Muscle layer of duodenum (tissue), 2 donors: ENCODE measurements at regions not wholly inside any gene's neighbourhood (a gene's known extent, or its start where the extent isn't known, plus 50 kb on each side); places are given as distances from the start of the nearest gene placed in this dataset.

Experiments
- H3K27ac ChIP-seq: one replicate; pipeline ENCODE4 v1.7.0; 2013; ENCODE audit warnings: mild to moderate bottlenecking, low read length
- H3K27me3 ChIP-seq: one replicate; pipeline ENCODE4 v1.7.0; 2013; ENCODE audit warnings: low read depth, mild to moderate bottlenecking, control low read depth, low read length
- H3K36me3 ChIP-seq, 2 donors: one replicate each; pipeline ENCODE4 v1.7.0; 2013; ENCODE audit warnings: low read length in 2 of 2, control low read depth in 1 of 2, mild to moderate bottlenecking in 1 of 2; ENCODE audit not compliant: insufficient read depth in 2 of 2, control insufficient read depth in 1 of 2
- H3K4me1 ChIP-seq, 2 donors: one replicate each; pipeline ENCODE4 v1.7.0; 2013; ENCODE audit warnings: low read length in 2 of 2, mild to moderate bottlenecking in 2 of 2, control low read depth in 1 of 2, moderate library complexity in 1 of 2; ENCODE audit not compliant: insufficient read depth in 2 of 2, control insufficient read depth in 1 of 2
- H3K4me3 ChIP-seq, 2 donors: one replicate each; pipeline ENCODE4 v1.7.0; 2013; ENCODE audit warnings: low read length in 2 of 2, low read depth in 1 of 2, mild to moderate bottlenecking in 1 of 2
- H3K9me3 ChIP-seq, 2 donors: one replicate each; pipeline ENCODE4 v1.7.0; 2013; ENCODE audit warnings: low read length in 2 of 2, control low read depth in 1 of 2, mild to moderate bottlenecking in 1 of 2; ENCODE audit not compliant: control insufficient read depth in 1 of 2
- donor health status: healthy.

DNA sequence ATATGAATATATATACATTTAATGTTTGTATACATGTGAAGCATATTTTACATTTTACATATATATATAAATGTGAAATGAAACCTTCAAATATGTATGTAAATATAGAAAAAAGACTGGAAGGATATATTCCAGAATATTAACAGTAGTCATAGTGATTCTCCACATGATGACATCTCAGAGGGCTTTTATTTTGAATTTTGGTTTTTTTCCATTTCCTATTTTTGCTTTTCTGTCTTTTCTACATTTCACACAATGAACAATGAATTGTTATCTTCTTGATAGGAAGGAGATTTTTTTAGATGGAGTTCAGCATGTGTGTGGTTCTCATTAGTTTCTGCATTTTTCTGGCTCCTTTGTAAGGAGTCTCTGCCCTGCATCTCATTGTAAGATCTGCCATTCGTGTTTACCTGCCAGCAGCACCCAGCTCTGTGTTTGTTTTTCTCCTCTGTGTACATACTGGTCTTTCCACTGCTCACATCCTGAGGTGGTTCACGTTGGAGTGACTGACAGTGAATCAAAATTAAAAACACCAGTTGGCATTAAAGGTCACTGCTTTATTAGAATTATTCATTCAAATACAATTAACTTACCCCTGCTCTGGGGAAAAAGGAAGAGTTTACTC is 425.3 kb upstream of the MDFIC2 start:
- Histone ChIP-seq H3K4me1 (no peaks in the 10 kb centered on the region), H3K27me3 (no peaks in the 10 kb centered on the region), H3K9me3 (no peaks in the 10 kb centered on the region), H3K27ac (no peak overlapping the region), H3K4me3 (no peak overlapping the region), H3K36me3 (no peaks in the 10 kb centered on the region)

DNA sequence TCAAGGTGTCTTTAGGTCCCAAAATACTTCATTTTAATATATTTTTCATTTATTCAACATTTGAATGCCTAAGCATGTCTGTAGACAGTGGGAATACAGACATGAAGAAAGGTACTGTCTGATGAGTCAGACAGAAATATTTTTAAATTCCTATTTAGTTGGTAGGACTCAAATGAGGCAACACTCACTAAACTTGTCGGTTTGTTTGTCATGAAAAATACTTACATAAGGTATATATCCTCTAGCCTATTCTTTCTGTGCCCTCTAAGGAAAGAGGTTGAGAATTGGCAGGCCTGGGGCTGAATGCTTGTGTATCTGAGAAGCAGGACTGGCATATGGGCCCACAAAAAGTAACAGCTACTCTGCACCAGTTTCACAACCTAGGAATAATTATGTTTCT is 423.6 kb upstream of the MDFIC2 start:
- Histone ChIP-seq H3K4me1 (no peaks in the 10 kb centered on the region), H3K27me3 (no peaks in the 10 kb centered on the region), H3K36me3 (no peaks in the 10 kb centered on the region), H3K9me3 (no peaks in the 10 kb centered on the region), H3K4me3 (no peak overlapping the region), H3K27ac (no peak overlapping the region)

DNA sequence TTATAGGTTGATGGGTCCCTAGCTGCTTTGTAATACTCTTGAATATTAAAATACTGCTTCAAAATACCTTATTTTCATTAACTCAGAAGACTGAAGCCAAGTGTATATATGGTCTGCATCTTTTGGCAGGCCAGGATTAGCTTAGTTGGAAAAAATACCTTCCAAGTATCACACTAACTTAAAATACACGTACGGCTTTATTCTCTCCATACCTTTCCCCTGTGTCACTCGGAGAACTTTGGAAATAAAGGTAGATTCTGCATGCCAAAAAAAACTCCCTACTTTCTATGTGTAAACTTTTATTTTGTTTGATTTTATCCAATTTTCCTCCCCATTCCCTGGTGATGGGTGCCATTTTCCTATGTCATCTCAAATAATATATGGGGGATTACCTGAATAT is 422.3 kb upstream of the MDFIC2 start:
- Histone ChIP-seq H3K9me3 (no peaks in the 10 kb centered on the region), H3K4me3 (no peak overlapping the region), H3K27me3 (no peaks in the 10 kb centered on the region), H3K27ac (no peak overlapping the region), H3K36me3 (no peaks in the 10 kb centered on the region), H3K4me1 (no peaks in the 10 kb centered on the region)

DNA sequence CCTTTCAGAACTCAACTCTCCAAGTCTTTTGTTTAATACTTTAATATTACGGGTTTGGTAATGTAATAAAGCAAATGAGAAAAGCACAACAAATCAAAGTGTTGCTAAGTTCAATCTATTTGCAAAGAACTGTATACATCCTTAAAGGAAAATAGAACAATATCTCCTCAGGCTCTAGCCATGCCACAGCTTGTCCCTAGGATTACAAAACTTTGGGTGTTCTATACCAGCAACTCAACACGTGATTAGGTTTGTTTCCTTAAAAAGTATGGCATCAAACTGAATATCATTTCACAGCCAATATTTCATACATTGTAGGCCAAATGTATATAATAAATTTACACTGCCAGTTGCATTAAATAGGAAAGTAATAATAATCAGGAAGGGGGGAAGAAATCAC is 418.6 kb upstream of the MDFIC2 start:
- no peaks in the 10 kb centered on the region for H3K27me3 ChIP-seq
- H3K4me3 ChIP-seq: no peak overlapping the region
- H3K27ac ChIP-seq: no peak overlapping the region
- H3K36me3 ChIP-seq: no peaks in the 10 kb centered on the region
- no peaks in the 10 kb centered on the region for H3K4me1 ChIP-seq
- no peaks in the 10 kb centered on the region for H3K9me3 ChIP-seq

DNA sequence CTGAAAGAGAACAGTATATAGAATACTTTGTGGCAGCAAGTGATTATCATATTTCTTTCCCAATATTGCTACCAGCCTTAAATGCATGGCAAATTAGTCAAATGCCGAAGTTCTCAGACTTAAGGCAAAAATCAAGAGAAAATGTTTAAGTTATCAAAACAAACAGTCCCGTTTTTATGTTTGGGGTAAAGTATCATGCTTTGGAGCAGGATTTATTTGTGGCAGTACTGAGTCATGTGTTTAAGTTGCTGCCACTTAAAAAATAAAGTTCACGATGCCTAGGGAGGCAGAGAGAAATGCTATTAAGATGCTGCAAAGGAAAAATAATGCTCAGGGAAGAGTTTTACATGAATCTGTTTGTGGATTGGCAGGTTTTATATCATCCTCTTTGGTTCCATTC is 417.4 kb upstream of the MDFIC2 start:
- H3K9me3 ChIP-seq: no peaks in the 10 kb centered on the region
- H3K27me3 ChIP-seq: no peaks in the 10 kb centered on the region

DNA sequence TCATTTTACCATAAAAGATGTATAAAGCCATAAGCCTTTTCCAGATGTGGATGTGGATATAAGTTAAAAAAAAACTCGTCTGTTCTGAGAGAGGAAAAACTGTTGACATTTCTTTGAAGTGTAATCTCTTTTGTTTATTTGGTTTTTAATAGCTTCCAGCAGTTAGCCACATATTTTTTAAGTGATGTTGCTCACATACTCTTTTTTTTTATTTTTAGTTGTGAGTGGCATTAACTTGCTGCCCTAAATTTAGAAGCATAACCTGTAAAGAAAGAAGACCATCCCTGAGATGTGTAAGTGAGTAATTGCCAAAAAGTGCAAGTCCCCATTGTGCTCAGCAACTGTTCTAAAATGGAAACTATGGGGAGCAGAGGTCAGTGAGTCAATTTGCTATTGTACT is 415.9 kb upstream of the MDFIC2 start:
- Histone ChIP-seq H3K36me3 (no peaks in the 10 kb centered on the region), H3K27ac (no peak overlapping the region), H3K4me3 (no peak overlapping the region), H3K9me3 (no peaks in the 10 kb centered on the region), H3K4me1 (no peaks in the 10 kb centered on the region), H3K27me3 (no peaks in the 10 kb centered on the region)

More for the DNA sequence above, 417.4 kb upstream of the MDFIC2 start:
- H3K36me3 ChIP-seq: no peaks in the 10 kb centered on the region
- no peak overlapping the region for H3K27ac ChIP-seq
- H3K4me3 ChIP-seq: no peak overlapping the region
- H3K4me1 ChIP-seq: no peaks in the 10 kb centered on the region

DNA sequence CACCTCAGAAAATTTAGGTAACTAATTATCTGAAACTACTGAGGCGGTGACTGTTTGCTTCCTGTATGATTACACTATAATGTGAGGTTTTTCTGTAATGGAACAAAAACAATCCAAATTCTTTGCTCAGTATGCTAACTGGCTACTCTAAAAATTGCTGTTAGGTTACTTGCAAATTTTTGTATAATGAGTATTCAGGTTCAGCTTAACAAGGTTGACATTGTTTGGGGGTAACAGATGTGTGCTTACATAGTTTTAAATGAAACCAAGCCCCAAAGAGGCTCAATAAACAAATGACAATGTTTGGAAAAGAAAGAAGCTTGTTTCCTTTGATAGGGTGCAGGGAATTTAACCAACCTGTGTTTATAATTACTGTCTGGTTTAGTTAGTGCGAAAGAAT is 414.5 kb upstream of the MDFIC2 start:
- no peak overlapping the region for H3K4me3 ChIP-seq
- no peak overlapping the region for H3K27ac ChIP-seq
- H3K36me3 ChIP-seq: no peaks in the 10 kb centered on the region
- no peaks in the 10 kb centered on the region for H3K9me3 ChIP-seq
- H3K4me1 ChIP-seq: no peaks in the 10 kb centered on the region
- no peaks in the 10 kb centered on the region for H3K27me3 ChIP-seq

DNA sequence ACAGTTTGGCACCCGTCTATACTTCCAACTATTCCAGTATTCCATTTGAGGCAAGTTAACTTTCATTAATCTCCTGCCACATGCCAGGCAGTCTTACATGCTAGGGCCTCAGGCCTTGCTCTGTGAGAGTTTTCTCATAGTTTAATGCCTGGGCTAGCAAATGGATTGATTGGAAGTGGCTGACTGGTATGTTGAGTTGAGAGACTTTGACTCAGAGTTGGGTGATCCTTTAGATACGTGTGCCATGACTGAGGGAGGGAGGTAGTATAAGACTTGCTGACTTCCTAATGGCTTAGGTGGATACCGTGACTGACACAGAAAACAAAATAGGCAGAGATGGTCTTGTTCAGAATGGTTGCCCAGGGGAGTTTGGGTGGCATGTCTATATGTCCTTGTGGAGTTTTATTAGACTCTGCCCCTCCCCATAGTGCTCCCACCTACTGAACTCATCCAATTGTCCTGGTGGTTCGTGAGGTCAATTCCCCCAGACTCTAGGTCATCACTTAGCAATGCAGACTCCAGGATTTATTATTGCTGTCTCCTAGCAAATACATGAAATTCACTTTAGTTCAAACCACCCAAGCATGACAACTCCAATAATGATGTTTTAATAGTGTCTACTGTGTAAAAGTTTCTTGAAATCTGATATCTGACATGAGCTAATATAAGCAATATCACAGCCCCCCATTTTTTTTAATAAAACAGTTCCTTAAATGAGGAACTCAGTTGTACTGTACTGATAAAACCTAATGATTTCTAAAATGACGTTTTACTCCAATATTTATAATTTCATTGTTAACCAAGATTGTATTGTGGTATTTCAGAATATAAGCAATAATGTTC is 413.9 kb upstream of the MDFIC2 start:
- H3K9me3 ChIP-seq: no peaks in the 10 kb centered on the region
- H3K4me1 ChIP-seq: no peaks in the 10 kb centered on the region
- H3K4me3 ChIP-seq: no peak overlapping the region
- H3K27ac ChIP-seq: no peak overlapping the region
- no peaks in the 10 kb centered on the region for H3K36me3 ChIP-seq
- no peaks in the 10 kb centered on the region for H3K27me3 ChIP-seq

DNA sequence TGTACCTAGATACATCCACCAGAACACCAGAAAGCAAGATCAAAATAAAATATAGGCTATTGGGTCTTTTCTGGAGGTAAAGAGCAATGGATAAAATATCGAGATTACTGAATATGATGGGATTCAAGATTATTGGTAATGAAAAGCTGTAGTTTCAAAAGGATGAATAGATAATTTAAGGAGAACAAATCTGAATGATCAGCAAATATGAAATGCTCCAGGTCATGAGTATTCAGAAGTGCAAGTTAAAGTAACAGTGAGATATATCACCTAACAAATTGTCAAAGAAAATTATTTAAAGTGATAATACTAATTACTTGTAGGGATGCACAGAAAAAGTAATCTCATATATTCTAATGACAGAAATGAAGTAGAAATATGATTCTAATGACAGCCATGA is 409.6 kb upstream of the MDFIC2 start:
- no peak overlapping the region for H3K4me3 ChIP-seq
- H3K9me3 ChIP-seq: no peaks in the 10 kb centered on the region
- no peak overlapping the region for H3K27ac ChIP-seq
- no peaks in the 10 kb centered on the region for H3K36me3 ChIP-seq
- H3K4me1 ChIP-seq: no peaks in the 10 kb centered on the region
- no peaks in the 10 kb centered on the region for H3K27me3 ChIP-seq

DNA sequence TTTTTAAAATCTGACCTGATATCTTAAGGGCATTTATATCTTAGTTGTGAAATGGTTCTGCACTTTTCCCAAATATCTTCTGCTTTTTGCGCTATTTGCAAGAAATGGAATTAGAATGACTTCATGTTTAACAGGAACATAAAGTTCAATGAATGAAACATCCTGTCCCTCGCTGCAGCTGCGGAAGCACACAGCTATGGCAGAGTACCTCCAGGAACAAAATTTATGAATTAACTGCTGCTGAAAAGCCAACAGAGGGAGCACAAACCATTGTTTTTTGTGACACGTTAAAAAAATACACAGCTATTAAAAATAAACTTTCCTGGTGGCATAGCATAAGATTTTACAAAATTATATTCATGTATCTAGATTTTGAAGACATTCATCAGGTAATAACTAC is 404.4 kb upstream of the MDFIC2 start:
- H3K4me1 ChIP-seq: no peaks in the 10 kb centered on the region
- no peaks in the 10 kb centered on the region for H3K36me3 ChIP-seq
- no peaks in the 10 kb centered on the region for H3K27me3 ChIP-seq
- H3K4me3 ChIP-seq: no peak overlapping the region
- H3K27ac ChIP-seq: no peak overlapping the region
- H3K9me3 ChIP-seq: peaks cover 0 to 7% of the 10 kb centered on the region in 2 donors

DNA sequence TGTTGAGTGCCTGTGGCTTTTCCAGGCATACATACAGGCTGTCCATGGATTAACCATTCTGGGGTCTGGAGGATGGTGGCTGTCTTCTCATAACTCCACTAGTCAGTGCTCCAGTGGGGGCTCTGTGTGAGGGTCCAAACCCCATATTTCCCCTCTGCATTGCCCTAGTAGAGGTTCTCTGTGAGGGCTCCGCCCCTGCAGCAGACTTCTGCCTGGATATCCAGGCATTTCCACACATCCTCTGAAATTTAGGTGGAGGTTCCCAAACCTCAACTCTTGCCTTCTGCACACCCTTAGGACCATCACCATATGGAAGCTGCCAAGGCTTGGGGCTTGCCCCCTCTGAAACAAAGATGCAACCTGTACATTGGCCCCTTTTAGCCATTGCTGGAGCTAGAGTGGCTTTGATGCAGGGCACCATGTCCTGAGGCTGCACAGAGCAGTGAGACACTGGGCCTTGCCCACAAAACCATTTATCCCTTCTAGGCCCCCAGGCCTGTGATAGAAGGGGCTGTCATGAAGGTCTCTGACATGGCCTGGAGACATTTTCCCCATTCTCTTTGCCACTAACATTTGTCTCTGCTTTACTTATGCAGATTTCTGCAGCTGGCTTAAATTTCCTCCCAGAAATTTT is 400.1 kb upstream of the MDFIC2 start:
- no peak overlapping the region for H3K4me3 ChIP-seq
- H3K36me3 ChIP-seq: no peaks in the 10 kb centered on the region
- no peaks in the 10 kb centered on the region for H3K27me3 ChIP-seq
- H3K4me1 ChIP-seq: no peaks in the 10 kb centered on the region
- H3K9me3 ChIP-seq: peaks cover 0 to 7% of the 10 kb centered on the region in 2 donors
- H3K27ac ChIP-seq: no peak overlapping the region
